ENCODE measurements at regions not wholly inside any gene's neighbourhood (a gene's known extent, or its start where the extent isn't known, plus 50 kb on each side); places are given as distances from the start of the nearest gene placed in this dataset.
A peak's percentile ranks its signal among the peaks of the same experiment; 100 is the strongest.
"Not testable (repeated sequence)": the region's sequence is repeated elsewhere in the genome, so short reads cannot be mapped to it uniquely, and the experiment has no call there.

- no peak for DNase-seq (ENCODE audit: low read depth)
These were observed 135.0 kb downstream of the B3GNT2 start for GRCh38 chr2:62330959-62331358.

GRCh38 chr2:62329797-62330196, 133.9 kb downstream of the B3GNT2 start:
- no peak for DNase-seq (ENCODE audit: low read depth)

GRCh38 chr2:62326735-62327134, 130.8 kb downstream of the B3GNT2 start:
- no peak for DNase-seq (ENCODE audit: low read depth)

- no peak for DNase-seq (ENCODE audit: low read depth)
These were observed 129.5 kb downstream of the B3GNT2 start for GRCh38 chr2:62325398-62325797.

- no peak for DNase-seq (ENCODE audit: low read depth)
These were observed 125.7 kb downstream of the B3GNT2 start for GRCh38 chr2:62321380-62322289.

- DNase-seq (ENCODE audit: low read depth): no peak
These were observed 124.9 kb downstream of the B3GNT2 start for GRCh38 chr2:62320657-62321357.

GRCh38 chr2:62320137-62320536, 124.2 kb downstream of the B3GNT2 start:
- not testable (repeated sequence) for DNase-seq (ENCODE audit: low read depth)

- no peak for DNase-seq (ENCODE audit: low read depth)
These were observed 123.2 kb downstream of the B3GNT2 start for GRCh38 chr2:62319070-62319469.

DNA sequence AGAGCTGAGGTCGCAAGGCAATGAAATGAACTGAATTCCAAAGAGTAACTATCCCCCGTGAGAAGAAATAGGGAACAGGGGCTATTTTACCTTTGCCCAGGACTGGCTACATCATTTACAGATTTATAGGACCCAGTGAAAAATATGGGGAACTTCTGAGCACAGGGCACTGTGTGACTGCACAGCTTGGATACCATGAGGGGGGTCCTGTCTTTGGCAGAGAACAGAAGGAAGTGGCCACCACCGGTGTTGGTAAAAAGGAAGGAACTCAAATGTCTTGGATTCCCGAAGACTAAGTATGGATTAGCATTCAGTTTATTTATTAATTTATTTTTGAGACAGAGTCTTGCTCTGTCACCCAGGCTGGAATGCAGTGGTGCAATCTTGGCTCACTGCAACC, 119.6 kb downstream of the B3GNT2 start:
- no peak for DNase-seq (ENCODE audit: low read depth)

- DNase-seq (ENCODE audit: low read depth): no peak
These were observed 118.4 kb downstream of the B3GNT2 start for GRCh38 chr2:62314291-62314690.

DNA sequence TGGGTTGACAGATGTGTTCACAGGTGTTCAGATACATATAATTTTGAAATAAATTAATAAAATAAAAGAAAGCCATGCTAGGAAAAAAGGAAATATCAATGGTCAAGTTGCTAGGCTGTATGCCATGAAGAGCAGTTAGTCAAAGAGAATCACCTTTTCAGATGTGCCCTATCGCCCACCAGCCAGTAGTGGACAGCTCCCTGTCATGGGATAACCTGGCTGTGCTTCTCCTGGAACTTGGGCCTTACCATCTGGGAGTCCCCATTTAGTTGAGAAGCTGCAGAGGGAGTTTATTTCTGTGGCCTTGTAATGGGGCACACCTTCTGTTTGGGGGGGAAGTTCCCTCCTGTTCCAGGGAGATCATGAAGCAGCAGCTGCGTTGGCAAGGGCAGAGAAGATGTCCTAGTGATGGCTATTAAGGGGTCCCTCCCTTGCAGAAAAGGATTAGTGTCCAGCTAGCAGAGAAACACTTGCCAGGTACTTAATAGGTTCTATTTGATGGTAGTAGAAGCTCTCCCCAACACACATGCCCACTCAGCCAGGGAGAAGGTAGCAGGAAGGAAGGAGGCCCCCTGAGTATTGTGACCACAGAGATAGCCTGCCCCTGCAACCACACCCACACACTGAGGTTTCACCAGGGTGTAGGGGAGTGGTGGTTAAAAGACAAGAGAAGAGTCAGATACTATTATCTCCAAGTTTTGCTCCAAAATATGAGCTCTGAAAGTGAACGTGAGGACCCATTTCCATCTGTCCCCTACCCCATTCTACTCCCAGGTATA, 117.7 kb downstream of the B3GNT2 start:
- no peak for DNase-seq (ENCODE audit: low read depth)

- DNase-seq (ENCODE audit: low read depth): no peak
These were observed 113.7 kb downstream of the B3GNT2 start for GRCh38 chr2:62309465-62310091.

DNA sequence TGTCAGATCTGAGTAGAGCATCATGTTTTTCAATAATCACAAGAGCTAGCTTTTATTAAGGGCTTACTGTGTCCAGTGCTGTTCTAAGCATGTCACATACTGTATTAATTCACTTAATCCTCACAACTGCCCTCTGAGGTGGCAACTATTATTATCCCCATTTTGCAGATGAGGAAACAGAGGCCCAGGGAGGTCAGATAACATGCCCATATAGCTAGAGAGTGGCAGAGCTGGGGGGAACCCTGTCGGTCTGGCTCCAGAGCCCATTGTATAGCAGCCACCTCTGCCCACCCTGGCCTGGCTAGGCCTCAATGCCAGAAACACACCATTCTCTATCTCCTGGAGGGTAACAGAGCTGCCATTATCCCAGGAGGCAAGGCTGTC, 113.2 kb downstream of the B3GNT2 start:
- DNase-seq (ENCODE audit: low read depth): no peak

DNA sequence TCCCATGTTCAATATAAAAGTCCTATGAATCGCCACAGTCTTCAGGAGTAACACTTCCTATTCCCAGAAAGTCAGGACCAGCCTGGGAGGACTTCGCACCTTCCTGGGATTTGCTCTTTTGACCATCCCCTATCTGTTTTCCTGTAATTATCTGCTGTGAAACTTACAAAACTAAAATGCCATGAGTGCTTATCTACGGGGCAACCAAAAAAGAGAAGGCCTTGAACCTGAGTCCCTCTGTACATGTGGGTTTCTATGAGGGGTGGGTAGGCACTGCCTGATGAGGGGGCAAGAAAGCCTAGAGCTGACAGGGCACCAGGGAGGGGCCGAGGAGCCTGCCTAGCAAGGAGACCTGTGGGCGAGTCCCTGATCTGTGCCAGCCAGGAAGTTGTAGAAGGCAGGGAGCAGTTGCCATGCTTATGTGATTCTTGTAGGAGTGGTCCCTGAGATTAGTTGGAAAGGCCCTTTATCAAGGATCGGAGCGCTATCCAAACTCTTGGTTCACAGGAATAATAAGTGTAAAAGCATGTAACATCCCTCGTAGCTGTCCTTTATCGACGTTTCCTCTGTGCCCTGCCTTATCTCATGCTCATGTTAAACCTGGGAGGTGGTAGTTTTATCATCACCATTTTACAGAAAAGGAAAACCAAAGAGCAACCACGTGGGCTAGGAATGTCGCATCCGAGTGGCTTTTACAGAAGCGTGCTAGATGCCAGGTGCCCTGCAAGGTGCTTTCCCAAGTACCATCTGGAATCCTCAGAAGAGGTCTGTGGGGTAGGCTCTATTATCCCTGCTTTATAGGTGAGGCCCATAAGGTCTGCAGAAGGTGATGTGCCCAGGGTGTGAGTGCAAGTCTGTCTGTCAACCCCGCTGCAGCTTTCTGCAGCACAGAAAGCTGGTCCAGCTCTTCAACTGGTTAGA, 111.8 kb downstream of the B3GNT2 start:
- DNase-seq (ENCODE audit: low read depth): no peak

- no peak for DNase-seq (ENCODE audit: low read depth)
These were observed 111.0 kb downstream of the B3GNT2 start for GRCh38 chr2:62306751-62307468.

GRCh38 chr2:62305421-62306176, 109.7 kb downstream of the B3GNT2 start:
- peak; percentile 63 for DNase-seq (ENCODE audit: low read depth)

DNA sequence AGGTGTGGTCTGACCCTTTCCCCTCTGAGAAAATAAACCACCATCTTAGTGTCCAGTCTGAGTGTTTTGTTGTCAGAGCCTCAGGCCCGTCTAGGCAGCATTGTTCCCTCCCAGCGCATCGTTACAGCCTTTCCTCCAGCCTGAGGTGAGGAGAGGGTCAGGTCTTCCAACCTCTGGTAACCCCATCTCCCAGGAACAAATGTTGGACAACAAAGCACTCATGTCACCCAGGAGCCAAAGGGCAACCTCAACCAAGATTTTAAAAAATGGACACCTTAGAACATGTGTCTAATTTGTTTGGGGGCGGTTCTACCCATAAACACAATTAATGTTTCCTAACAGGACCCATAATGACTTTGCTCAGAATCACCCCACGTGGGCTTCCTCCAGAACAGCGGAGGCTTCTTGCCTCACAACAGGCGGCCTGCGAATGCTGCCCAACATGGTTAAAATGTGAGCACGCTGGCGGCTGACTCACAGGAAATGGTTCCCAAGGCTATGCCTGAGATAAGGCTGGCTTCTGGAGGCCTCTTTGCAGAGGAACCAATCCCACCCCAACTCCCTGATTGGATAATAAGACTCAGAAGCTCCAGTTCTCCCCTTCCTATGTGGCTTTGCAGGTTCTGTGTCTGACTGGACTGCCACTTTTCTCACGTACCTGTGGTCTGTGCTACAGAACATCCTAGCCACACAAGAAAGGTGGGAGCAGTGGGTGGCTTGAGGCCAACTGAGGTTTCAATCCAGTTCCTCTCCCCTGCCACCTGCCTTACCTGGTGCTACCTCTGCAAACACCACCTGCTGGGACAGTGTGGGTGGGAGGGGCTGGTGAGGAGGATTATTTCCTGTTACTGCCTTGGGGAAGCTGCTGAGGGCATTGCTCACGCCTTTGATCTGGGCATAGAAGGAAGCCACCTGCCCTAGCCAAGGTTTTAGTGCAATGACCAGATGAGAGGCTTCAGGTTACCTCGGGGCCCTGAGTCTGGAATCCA, 108.8 kb downstream of the B3GNT2 start:
- DNase-seq (ENCODE audit: low read depth): no peak

GRCh38 chr2:62303788-62304187, 107.9 kb downstream of the B3GNT2 start:
- no peak for DNase-seq (ENCODE audit: low read depth)
